Upper lobe of left lung (tissue), 4 donors: ENCODE measurements at regions not wholly inside any gene's neighbourhood (a gene's known extent, or its start where the extent isn't known, plus 50 kb on each side); places are given as distances from the start of the nearest gene placed in this dataset.

Experiments
- EP300 ChIP-seq, 4 donors: sonication (generic); formaldehyde crosslinking; IDR thresholded peaks; one replicate each; pipeline ENCODE4 v1.5.1; 2017; ENCODE audit warnings: antibody characterized with exemption in 4 of 4, control low read depth in 2 of 4
- POLR2A ChIP-seq, 4 donors: fragments of 450-650 bp; IDR thresholded peaks; one replicate each; pipeline ENCODE4 v1.5.1; 2016 to 2017; ENCODE audit warnings: antibody characterized with exemption in 4 of 4, mild to moderate bottlenecking in 2 of 4
- POLR2AphosphoS5 ChIP-seq, 2 donors: sonication (generic); formaldehyde crosslinking; IDR thresholded peaks; one replicate each; pipeline ENCODE4 v1.5.1; 2017; ENCODE audit warnings: antibody characterized with exemption in 2 of 2
- TF ChIP-seq, protein P1 (sequence below), 6 experiments: fragments of 450-650 bp in 4 of 6; fragments of 200-600 bp in 2 of 6; sonication (generic) in 2 of 6; IDR thresholded peaks; one replicate each; pipeline ENCODE4 v1.5.1; 2016 to 2019; ENCODE audit warnings: antibody characterized with exemption in 6 of 6

DNA sequence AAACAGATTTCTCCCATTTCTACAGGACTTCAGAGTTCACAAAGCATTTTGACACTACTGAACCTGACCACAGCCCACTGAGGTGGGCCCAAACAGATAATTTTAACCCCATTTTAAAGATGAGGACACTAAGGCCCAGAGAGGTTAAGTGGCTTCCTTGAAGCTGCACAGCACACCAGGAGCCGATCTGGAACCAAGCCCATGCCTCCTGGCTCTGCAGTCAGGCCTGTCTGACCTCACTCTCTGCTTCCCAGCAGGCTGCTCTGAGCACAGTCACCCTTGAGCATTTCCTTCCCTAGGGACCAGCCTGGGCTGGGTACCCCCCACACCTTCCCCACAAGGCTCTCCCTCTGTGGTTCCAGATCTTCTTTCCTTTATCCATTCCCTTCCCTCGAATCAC lies 252.2 kb downstream of the ENGASE start:
- TF ChIP-seq, protein P1, sequence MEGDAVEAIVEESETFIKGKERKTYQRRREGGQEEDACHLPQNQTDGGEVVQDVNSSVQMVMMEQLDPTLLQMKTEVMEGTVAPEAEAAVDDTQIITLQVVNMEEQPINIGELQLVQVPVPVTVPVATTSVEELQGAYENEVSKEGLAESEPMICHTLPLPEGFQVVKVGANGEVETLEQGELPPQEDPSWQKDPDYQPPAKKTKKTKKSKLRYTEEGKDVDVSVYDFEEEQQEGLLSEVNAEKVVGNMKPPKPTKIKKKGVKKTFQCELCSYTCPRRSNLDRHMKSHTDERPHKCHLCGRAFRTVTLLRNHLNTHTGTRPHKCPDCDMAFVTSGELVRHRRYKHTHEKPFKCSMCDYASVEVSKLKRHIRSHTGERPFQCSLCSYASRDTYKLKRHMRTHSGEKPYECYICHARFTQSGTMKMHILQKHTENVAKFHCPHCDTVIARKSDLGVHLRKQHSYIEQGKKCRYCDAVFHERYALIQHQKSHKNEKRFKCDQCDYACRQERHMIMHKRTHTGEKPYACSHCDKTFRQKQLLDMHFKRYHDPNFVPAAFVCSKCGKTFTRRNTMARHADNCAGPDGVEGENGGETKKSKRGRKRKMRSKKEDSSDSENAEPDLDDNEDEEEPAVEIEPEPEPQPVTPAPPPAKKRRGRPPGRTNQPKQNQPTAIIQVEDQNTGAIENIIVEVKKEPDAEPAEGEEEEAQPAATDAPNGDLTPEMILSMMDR (IDR thresholded peaks at IDR 0.05) = no peak
- no peak for TF ChIP-seq POLR2AphosphoS5 (IDR thresholded peaks at IDR 0.05)
- TF ChIP-seq POLR2A (IDR thresholded peaks at IDR 0.05) = no peak
- TF ChIP-seq EP300 (IDR thresholded peaks at IDR 0.05) = no peak
